ENCODE measurements at regions not wholly inside any gene's neighbourhood (a gene's known extent, or its start where the extent isn't known, plus 50 kb on each side); places are given as distances from the start of the nearest gene placed in this dataset.

- TF ChIP-seq POLR2A (IDR thresholded peaks at IDR 0.05): no peak
- no peak for TF ChIP-seq CTCF (IDR thresholded peaks at IDR 0.05)
Observed at GRCh38 chr6:6866656-6867403, 240.9 kb upstream of the RREB1 start.

Data from heart left ventricle (tissue), 13 donors.